Panc1 (cell line): ENCODE measurements at regions not wholly inside any gene's neighbourhood (a gene's known extent, or its start where the extent isn't known, plus 50 kb on each side); places are given as distances from the start of the nearest gene placed in this dataset.

Experiments used
- ATAC-seq: fragments of 200-7000 bp; cut with Tn5 transposase; 2 replicates; pipeline ENCODE4 v1.9.1; 2020; ENCODE audit warnings: mild to moderate bottlenecking, moderate library complexity
- BruUV-seq: library from RNA; stranded (reverse); fragments of 400-500 nt; replicated peaks from 2 replicates; lab custom pipeline; 2021; lab: Mats Ljungman, UMichigan
- CTCF ChIA-PET: fragments of 300-600 bp; sonication (Branson Sonifier 250); formaldehyde crosslinking; loops from one replicate; lab custom pipeline; 2022; ENCODE audit warnings: antibody characterized with exemption; lab: Charles Lee
- POLR2A ChIA-PET: fragments of 300-600 bp; sonication (Branson Sonifier 250); formaldehyde crosslinking; loops from one replicate; lab custom pipeline; 2022; ENCODE audit warnings: antibody characterized with exemption; lab: Charles Lee
- DNase-seq: peaks from one replicate; pipeline ENCODE4 v3.0.0-alpha.2; 2010; ENCODE audit warnings: low read depth, low spot score
- H3K27ac ChIP-seq: 2 replicates; pipeline ENCODE4 v1.5.1; 2011; ENCODE audit warnings: mild to moderate bottlenecking, low read length, inconsistent platforms
- H3K27me3 ChIP-seq: fragments of 200-500 bp; sonication (Bioruptor generic); 2 replicates; pipeline ENCODE4 v1.6.0; 2014; ENCODE audit warnings: low read length, inconsistent platforms; ENCODE audit not compliant: control insufficient read depth, insufficient read depth
- H3K36me3 ChIP-seq: fragments of 200-500 bp; sonication (Bioruptor generic); 2 replicates; pipeline ENCODE4 v1.5.1; 2014; ENCODE audit warnings: inconsistent platforms, mild to moderate bottlenecking, low read length, moderate library complexity; ENCODE audit not compliant: control insufficient read depth, insufficient read depth
- H3K4me1 ChIP-seq: 2 replicates; pipeline ENCODE4 v1.5.1; 2011; ENCODE audit warnings: inconsistent platforms, mild to moderate bottlenecking, low read length, moderate library complexity; ENCODE audit not compliant: control insufficient read depth, insufficient read depth
- H3K4me3 ChIP-seq, 2 experiments: 2 replicates each; pipeline ENCODE4 v1.5.1; 2011 to 2012; ENCODE audit warnings: low read depth in 2 of 2, low read length in 2 of 2, mild to moderate bottlenecking in 2 of 2, inconsistent platforms in 1 of 2, moderate library complexity in 1 of 2
- H3K9me3 ChIP-seq: fragments of 200-500 bp; sonication (Bioruptor generic); 2 replicates; pipeline ENCODE4 v1.5.1; 2014; ENCODE audit warnings: low read depth, mild to moderate bottlenecking, inconsistent platforms, low read length, moderate library complexity; ENCODE audit not compliant: control insufficient read depth, insufficient read depth
- CTCF ChIP-seq: fragments of 450-650 bp; IDR thresholded peaks from 2 replicates; pipeline ENCODE4 v1.5.1; 2017; ENCODE audit warnings: mild to moderate bottlenecking
- POLR2AphosphoS5 ChIP-seq: IDR thresholded peaks from 2 replicates; pipeline ENCODE4 v1.6.1; 2012; ENCODE audit warnings: mild to moderate bottlenecking, low read depth, low read length, moderate library complexity
- REST ChIP-seq, 2 experiments: IDR thresholded peaks; 2 replicates each; pipeline ENCODE4 v1.6.1; 2011 to 2012; ENCODE audit warnings: low read depth in 2 of 2, control low read depth in 1 of 2, low read length in 1 of 2, mild to moderate bottlenecking in 1 of 2, moderate library complexity in 1 of 2; ENCODE audit not compliant: insufficient read depth in 1 of 2
- SIN3A ChIP-seq: IDR thresholded peaks from 2 replicates; pipeline ENCODE4 v1.6.1; 2012; ENCODE audit warnings: low read depth, mild to moderate bottlenecking, low read length, moderate library complexity, borderline replicate concordance; ENCODE audit not compliant: insufficient read depth
- TCF7L2 ChIP-seq: IDR thresholded peaks from 2 replicates; pipeline ENCODE4 v1.6.1; 2011; ENCODE audit warnings: mild to moderate bottlenecking, low read depth, low read length, inconsistent platforms
- in situ Hi-C: cut with HindIII; loops from 2 replicates; pipeline ENCODE4 v1.10.0; 2016; ENCODE audit warnings: low sequenced_read_pairs, low pct_unique_long_range_greater_than_20kb
- intact Hi-C: fragments of 100-400 bp; cut with micrococcal nuclease; formaldehyde crosslinking; loops from one replicate; pipeline ENCODE4 v1.10.0; 2022; ENCODE audit not compliant: unreplicated experiment

- in situ Hi-C loops (no loop called here), intact Hi-C loops (no loop called here)
- H3K4me3 ChIP-seq = no peak overlapping the region
- no peak overlapping the region for H3K27ac ChIP-seq
- BruUV-seq = no TSS peak
- TF ChIP-seq REST (IDR thresholded peaks at IDR 0.05; ENCODE audit: insufficient read depth in 1 of 2, low read depth in 2 of 2, low read length in 1 of 2) (no peak), SIN3A (no peak), CTCF (no peak), POLR2AphosphoS5 (no peak), TCF7L2 (no peak)
- no peaks in the 10 kb centered on the region for H3K36me3 ChIP-seq
- ATAC-seq (no peak), DNase-seq (no peak)
- ChIA-PET CTCF (no interaction called here), POLR2A (no interaction called here)
- H3K9me3 ChIP-seq = no peaks in the 10 kb centered on the region
- H3K27me3 ChIP-seq = no peaks in the 10 kb centered on the region
- no peaks in the 10 kb centered on the region for H3K4me1 ChIP-seq
Measured at GRCh38 chr6:92582211-92582610, 837.1 kb downstream of the EPHA7 start.

GRCh38 chr6:92577077-92577719 is 842.2 kb downstream of the EPHA7 start:
- intact Hi-C loops = no loop called here
- no TSS peak for BruUV-seq

More at GRCh38 chr6:92577077-92577719, 842.2 kb downstream of the EPHA7 start:
- Histone ChIP-seq H3K4me1 (no peaks in the 10 kb centered on the region), H3K9me3 (no peaks in the 10 kb centered on the region), H3K4me3 (no peak overlapping the region), H3K27me3 (no peaks in the 10 kb centered on the region), H3K36me3 (no peaks in the 10 kb centered on the region), H3K27ac (no peak overlapping the region)
- TF ChIP-seq SIN3A (no peak), POLR2AphosphoS5 (no peak), REST (IDR thresholded peaks at IDR 0.05; ENCODE audit: insufficient read depth in 1 of 2, low read depth in 2 of 2, low read length in 1 of 2) (no peak), CTCF (no peak), TCF7L2 (no peak)
- POLR2A ChIA-PET = no interaction called here
- no peak for ATAC-seq
- CTCF ChIA-PET = no interaction called here
- in situ Hi-C loops = no loop called here
- no peak for DNase-seq
